Left cardiac atrium (tissue), 4 donors: ENCODE measurements at regions not wholly inside any gene's neighbourhood (a gene's known extent, or its start where the extent isn't known, plus 50 kb on each side); places are given as distances from the start of the nearest gene placed in this dataset.

Source experiments
- ATAC-seq, 2 donors: fragments of 200-7000 bp; cut with Tn5 transposase; one replicate each; pipeline ENCODE4 v1.9.1; 2020; ENCODE audit warnings: mild to moderate bottlenecking in 2 of 2, moderate library complexity in 2 of 2
- DNase-seq: peaks from one replicate; pipeline ENCODE4 v3.0.0-alpha.2; 2020
- intact Hi-C, 2 donors: fragments of 100-400 bp; cut with DNase I; formaldehyde crosslinking; loops; one replicate each; pipeline versions ENCODE4 v1.14.1 to v1.15.1; 2022 to 2023
- donor health status: DM: no; HTN: yes; CAD: no.
- donor health status: DM: no; HTN: yes; CAD: no; lungs with severe emphysema.
- donor health status: DM: yes; HTN: yes; CAD: no.
- donor health status: Dilated cardiomyopathy.

DNA sequence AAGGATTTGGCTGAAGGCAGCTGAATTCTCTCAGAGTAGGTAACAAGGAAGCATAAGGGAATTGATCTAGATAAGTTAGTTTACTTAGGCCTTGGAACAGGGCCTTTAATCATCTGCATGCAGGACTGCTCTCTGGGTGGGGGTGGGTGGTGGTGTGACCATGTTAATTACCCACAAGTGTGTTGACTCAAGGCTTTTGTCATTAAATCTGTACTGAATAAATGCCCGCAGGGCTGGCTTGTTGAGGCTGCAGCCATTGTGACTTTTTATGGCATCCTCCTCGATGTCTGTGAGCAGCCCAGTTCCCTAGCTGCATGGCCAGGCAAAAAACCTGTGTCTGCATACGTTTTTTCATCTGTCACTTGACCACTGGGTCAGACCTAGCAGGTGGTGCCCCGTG is 63.5 kb upstream of the ASCC3 start:
- intact Hi-C loops = no loop called here
- DNase-seq (no peak), ATAC-seq (no peak)

- intact Hi-C loops = no loop called here
- no peak for ATAC-seq
- DNase-seq = no peak
These were observed 65.0 kb upstream of the ASCC3 start for GRCh38 chr6:100946021-100946540.

DNA sequence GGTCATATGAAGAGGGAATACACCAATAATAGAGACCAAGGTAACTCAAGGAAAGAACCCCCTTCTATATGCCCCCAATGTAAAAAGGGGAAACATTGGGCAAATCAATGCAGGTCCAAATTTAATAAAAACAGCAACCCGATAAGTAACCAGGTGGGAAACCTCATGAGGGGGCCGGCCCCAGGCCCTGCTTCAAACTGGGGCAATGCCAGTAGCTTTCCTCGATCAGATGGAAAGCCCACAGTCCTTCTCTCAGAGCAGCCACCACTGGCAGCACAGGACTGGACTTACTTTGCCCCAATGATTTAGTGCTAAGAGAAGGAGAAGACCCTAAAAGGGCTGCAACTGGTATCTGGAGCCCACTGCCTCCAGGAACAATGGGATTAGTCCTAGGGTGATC is 65.6 kb upstream of the ASCC3 start:
- intact Hi-C loops = no loop called here
- ATAC-seq = no peak
- no peak for DNase-seq

DNA sequence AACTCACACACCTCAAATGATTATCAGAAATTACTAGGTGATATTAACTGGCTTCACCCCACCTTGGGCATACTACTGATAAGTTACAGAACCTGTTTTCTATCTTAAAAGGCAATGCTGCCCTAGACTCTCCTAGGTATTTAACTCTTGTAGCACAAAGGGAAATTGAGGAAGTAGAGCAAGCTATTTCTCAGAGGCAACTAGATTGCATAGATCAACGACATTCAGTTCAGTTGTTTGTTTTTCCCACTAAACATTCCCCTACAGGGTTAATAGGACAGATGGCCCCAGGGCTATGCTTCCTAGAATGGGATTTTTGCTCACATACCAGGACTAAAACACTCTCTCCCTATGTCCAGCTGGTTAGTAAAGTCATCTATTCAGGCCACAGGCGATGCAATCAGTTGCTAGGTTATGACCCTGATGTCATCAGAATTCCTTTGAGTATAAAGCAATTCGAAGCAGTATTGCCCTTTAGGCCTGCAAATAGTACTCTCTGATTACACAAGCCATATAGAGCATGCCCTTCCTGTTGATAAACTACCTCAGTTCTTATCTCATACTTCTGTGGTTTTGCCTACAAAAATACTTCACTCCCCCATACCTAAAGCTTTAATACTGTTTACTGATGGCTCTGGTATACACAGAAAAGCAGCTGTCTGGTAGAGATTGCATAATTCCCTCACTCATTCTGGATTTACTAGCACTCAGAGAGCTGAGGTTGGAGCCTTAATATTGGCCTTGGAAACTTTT is 67.4 kb upstream of the ASCC3 start:
- ATAC-seq = no peak

GRCh38 chr6:100952006-100952405 is 70.9 kb upstream of the ASCC3 start:
- ATAC-seq = no peak
- intact Hi-C loops = no loop called here
- DNase-seq = no peak

More for the DNA sequence above, 67.4 kb upstream of the ASCC3 start:
- no peak for DNase-seq
- intact Hi-C loops = no loop called here

DNA sequence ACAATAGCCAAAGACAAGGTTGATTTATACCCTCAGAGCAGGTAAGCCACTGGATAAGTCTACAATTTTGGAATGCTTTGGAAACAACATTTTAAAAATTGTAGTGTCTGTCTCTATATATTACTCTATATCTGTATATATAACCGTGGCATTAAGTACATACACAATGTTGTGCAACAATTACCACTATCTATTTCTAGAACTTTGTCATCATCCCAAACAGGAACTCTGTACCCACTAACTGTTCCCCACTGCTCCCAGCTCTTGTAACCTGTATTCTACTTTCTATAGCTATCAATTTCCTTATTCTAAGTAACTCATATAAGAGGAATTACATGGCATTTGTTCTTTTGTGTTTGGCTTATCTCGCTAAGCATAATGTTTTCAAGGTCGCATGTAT is 78.2 kb upstream of the ASCC3 start:
- ATAC-seq (no peak), DNase-seq (no peak)
- intact Hi-C loops = no loop called here

DNA sequence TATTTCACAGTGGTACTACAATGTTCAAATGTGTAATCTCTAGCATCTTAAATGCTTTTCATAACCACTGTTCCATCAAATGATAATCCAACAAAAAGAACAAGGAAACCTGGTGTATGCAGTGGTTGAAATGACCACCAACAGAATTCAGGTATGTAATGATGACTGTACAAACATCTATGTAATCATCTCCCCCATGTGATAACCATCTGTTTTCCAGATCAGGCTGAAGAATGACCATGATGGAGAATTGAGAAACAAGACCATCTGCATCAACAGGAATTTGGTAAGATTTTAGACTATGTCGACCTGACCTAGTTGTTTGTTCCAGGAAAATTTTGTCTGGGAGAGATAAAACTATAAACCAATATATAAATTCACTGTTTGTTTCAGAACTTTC is 81.3 kb upstream of the ASCC3 start:
- DNase-seq = no peak
- no peak for ATAC-seq
- intact Hi-C loops = no loop called here

DNA sequence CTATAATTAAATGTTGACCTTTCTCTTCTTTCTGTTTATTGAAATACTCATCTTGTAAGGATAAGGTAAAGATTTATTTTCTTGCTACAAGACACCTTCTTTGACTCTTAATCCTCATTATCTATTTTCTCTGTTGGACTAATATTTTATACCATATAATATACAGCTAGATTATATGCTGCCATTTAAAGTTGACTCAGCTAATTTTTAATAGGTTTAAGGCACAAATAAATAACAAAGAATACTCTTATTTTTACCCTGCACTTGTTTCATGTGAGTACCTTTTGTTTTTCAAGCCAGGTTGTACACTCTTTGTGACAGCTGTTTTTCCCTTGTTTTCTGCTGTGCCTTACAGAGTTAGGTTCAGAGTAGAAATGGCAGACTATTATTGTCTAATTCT is 83.9 kb upstream of the ASCC3 start:
- ATAC-seq = no peak
- DNase-seq = no peak
- intact Hi-C loops = no loop called here

DNA sequence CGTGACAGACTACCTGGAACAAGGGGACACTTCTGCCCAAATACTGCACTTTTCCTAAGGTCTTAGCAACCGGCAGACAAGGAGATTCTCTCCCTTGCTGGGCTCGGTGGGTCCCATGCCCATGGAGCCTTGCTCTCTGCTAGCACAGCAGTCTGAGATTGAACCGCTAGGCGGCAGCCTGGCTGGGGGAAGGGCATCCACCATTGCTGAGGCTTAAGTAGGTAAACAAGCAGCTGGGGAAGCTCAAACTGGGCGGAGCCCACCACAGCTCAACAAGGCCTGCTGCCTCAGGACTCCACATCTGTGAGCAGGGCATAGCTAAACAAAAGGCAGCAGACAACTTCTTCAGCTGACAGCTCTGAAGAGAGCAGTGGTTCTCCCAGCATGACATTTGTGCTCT is 87.8 kb upstream of the ASCC3 start:
- DNase-seq (no peak), ATAC-seq (no peak)
- intact Hi-C loops = no loop called here

DNA sequence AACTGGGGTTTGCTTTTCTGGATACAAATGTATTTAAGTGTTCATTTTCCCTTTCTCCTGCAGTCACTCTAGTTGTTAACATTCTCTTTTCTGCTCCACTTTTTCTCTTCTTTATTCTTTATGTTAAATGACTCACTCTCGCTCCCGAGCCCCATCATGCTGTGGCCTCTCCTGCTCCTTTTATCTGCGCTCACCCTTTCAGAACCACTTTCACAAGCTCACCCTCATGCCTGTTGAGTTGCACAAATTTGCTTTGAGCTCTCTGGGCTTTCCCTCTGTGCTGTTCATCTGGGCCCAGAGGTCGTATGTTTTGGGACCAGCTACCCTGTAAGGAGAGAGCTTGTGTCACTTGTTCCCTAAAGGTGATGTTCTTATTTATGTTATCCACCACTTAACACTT is 98.1 kb upstream of the ASCC3 start:
- DNase-seq (no peak), ATAC-seq (no peak)
- intact Hi-C loops = no loop called here

DNA sequence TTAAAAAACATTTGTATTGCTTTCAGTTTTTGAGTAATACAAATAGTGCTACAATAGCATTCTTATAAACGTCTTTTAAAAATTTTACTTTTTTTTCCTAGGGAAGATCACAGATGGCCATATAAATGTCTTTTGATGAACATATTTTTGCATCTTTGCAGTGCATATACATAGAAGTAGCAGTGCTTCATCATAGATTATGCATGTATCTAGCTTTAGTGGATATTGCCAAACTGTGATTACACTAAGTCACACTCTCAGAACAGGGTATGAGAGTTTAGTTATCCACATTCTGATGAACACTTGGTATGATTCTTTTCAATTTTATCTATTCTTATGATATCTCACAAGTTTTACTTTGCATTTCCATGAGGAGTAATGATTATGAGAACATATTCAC is 99.8 kb upstream of the ASCC3 start:
- DNase-seq = no peak
- intact Hi-C loops = no loop called here
- ATAC-seq = no peak

- intact Hi-C loops = no loop called here
- no peak for ATAC-seq
- DNase-seq = no peak
These were observed 105.8 kb upstream of the ASCC3 start for GRCh38 chr6:100986921-100987320.

GRCh38 chr6:100987556-100987955 is 106.4 kb upstream of the ASCC3 start:
- DNase-seq (no peak), ATAC-seq (no peak)
- intact Hi-C loops = no loop called here

- ATAC-seq = no peak
- intact Hi-C loops = no loop called here
These were observed 107.4 kb upstream of the ASCC3 start for GRCh38 chr6:100988391-100988984.

DNA sequence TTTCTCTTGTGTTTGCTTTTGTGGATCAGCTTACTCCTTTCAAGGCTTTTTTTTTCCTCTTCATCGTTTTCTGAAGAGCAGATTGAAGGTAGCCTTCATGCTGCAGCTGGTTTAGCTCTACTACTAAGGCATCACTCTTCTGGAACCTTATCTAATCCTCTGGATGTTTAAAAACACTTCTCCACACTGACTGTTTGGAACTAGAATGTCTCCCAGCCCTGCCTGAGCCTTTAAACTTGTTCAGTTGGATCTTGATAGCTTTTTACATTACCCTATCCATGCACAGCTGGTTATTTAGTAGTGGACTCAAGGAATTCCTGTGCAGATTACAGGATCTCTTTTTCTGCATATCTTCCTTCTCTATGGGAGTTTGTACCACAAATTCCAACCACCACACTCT is 108.9 kb upstream of the ASCC3 start:
- DNase-seq = no peak
- no peak for ATAC-seq
- intact Hi-C loops = no loop called here

More at GRCh38 chr6:100988391-100988984, 107.4 kb upstream of the ASCC3 start:
- no peak for DNase-seq

- intact Hi-C loops = no loop called here
- no peak for DNase-seq
- no peak for ATAC-seq
These were observed 115.3 kb upstream of the ASCC3 start for GRCh38 chr6:100996409-100996808.

GRCh38 chr6:100998111-100998510 is 117.0 kb upstream of the ASCC3 start:
- intact Hi-C loops = no loop called here
- DNase-seq (no peak), ATAC-seq (no peak)

- DNase-seq (no peak), ATAC-seq (no peak)
- intact Hi-C loops = no loop called here
These were observed 118.0 kb upstream of the ASCC3 start for GRCh38 chr6:100999034-100999597.

DNA sequence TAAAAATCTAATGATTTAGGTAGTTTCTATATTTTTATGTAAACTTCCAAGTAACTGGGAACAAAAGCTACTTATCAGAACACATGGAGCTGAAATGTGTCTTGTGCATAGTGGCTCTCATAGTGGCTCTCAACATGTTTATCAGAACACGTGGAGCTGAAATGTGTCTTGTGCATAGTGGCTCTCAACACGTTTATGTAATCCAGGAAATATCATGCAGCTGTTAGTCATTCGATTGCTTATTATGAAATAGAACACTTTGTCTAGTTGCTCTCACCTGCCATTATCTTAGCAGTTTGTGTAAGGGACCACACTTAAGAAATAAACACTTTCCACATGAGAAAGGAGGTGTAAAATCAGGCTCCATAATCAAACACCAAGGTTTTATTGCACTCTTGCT is 119.2 kb upstream of the ASCC3 start:
- DNase-seq = no peak
- no peak for ATAC-seq
- intact Hi-C loops = no loop called here

GRCh38 chr6:101001012-101001411 is 119.9 kb upstream of the ASCC3 start:
- intact Hi-C loops = no loop called here
- DNase-seq = no peak
- no peak for ATAC-seq

GRCh38 chr6:101001607-101002006 is 120.5 kb upstream of the ASCC3 start:
- ATAC-seq (no peak), DNase-seq (no peak)
- intact Hi-C loops = no loop called here
